Stimulated activated CD4-positive, alpha-beta T cell treated with anti-CD3 and anti-CD28 coated beads, Interleukin-2, amount 100 ng/mL, for 48 hours (primary cell): ENCODE measurements at regions not wholly inside any gene's neighbourhood (a gene's known extent, or its start where the extent isn't known, plus 50 kb on each side); places are given as distances from the start of the nearest gene placed in this dataset.

Experiments
- DNase-seq, 2 donors: peaks; one replicate each; pipeline ENCODE4 v3.0.0-alpha.2; 2020

DNA sequence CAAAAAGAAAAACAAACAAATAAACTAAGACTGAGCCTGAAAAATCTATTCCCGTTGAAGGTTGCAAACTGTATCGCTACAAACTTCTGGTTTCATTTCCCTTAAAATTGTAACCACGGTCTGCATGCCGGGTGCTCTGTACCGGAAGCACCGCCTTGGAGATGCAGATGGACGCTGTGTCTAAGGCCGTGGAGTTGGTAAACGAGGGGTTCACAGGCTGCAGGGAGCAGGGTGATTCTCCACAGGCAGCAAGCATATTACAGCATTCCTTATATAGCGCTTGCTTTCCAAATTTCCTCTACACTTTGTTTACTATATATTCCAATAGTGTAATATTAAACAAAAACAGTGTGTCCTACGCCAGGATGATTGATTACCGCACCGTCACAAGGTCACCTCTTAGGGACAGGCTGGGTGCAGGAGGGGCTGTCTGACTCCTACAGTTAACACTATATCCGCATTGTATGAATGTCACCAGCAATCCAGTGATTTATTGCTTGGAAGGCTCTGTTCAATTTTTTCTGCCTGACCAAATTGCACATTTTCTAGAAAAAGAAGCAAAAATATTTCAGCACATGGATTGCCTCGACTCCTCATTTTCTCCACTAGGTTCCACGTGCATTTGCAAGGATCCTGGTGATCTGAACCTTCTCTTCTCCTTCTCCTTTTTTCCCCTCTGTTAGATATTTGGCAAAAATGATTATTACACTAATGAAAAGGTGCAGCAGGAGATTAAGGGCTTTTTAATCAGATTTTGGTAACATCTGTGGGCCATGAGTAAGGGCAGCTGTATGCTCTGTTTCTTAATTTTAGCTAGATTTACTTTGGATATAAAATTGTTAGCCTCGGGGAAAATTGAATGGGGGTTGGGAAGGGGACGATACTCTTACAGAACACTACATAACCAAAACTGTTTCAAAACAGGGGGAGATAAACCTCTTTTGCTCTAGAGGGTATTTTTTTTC, 325.8 kb upstream of the MGMT start:
- no peak for DNase-seq

DNA sequence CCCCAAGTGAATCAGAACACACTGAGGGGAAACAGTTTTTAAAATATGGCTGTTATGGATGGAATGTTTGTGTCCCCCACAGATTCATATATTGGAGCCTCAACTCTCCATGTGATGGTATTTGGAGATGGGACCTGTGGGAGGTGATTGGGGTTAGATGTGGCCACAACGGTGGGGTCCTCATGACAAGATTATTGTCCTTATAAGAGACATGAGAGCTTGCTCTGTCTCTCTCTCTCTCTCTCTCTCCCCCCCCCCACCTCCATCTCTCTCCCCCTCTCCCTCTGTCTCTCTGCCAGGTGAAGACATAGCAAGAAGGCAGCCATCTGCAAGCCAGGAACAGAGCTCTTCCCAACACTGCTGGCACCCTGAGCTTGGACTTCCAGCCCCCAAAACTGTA, 315.8 kb upstream of the MGMT start:
- DNase-seq = no peak

DNA sequence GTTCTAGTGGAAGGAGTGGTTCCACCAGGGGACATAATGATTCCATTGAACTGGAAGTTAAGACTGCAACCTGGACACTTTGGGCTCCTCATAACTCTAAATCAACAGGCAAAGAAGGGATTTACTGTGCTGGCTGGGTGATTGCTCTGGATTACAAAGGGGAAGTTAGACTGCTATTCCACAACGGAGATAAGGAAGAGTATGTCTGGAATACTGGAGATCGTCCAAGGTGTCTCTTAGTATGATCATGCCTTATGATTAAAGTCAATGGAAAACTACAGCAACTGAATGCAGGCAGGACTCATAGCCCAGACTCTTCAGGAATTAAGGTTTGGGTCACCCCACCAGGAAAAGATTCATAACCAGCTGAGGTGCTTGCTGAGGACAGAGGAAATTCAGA, 310.6 kb upstream of the MGMT start:
- no peak for DNase-seq

DNA sequence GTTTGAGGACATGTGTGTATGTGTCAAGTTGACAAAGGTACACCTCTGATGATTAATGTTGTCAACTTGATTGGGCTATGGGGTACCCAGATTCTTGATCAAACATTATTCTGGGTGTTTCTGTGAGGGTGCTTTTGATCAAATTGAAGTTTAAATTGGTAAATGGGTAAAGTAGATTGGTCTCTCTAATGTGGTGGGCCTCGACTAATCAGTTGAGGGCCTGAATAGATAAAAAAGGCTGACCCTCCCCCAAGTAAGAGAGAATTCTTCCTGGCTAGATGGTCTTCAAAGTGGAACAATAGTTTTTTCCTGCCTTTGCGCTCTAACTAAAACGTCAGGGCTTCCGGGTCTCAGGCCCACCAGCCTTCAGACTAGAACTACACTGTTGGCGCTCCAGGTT, 309.9 kb upstream of the MGMT start:
- DNase-seq = no peak

DNA sequence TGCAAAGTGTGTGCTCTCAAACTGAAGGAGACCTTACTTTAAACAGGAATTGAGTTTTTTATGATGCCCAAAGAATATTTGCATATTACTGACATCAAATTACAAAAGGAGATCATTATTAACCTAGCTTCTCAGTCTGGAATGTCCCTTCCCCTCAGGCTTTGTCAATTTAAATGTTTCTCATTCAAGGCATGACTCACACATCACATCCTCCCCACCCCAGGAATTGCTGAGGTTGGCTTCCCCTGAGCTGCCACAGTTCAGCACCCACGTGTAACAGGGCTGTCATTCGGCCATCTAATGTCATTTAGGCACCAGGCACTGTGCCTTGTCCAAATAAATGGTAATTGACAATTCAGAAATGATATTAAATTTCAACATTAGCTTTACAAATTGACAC, 305.9 kb upstream of the MGMT start:
- DNase-seq = no peak

DNA sequence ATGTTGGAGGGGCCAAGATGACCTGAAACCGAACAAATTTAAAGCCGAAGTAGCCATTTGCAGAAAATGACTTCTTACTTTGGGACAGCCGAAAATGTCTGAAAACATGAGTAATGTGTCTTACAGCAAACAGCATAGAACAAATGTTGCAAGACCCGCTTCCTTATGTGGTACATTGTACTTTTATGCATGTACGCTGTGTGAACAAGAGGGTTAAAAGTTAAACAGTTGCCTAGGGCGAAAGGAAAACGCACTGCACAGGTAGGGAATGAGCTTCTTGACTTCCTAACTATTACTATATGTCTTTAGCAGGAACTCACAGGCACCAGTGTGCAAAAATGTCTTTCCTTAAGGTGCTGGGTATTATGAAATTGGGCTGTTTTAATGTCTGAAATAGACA, 303.5 kb upstream of the MGMT start:
- DNase-seq = no peak

DNA sequence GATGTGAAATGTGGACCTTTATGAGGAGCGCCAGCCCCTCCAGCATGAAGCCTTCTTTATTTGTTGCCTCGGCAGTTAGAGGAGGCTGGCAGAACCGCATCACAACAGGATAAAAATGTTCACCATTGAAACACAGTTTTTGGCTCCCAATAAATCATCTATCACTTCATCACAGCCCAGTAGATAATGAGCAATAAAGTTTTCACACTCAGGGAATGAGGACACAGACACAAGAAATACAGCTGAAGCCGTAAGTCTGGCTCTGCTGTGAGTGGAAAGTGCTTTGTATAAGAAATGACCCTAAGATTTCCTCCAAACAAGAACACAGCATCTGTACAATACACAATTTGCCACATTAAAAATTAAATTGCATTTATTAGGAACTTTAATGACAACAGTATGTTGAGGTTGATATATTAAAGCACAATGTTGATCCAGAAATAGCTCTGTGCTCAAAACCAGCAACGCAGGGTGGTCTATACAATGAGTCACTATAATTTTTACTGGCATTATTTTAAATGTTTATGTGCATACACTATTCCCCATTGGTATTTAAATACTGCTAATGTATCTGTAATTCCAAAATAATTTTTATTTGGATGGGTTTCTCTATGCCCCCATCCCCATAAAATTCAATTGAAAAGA, 301.8 kb upstream of the MGMT start:
- no peak for DNase-seq

DNA sequence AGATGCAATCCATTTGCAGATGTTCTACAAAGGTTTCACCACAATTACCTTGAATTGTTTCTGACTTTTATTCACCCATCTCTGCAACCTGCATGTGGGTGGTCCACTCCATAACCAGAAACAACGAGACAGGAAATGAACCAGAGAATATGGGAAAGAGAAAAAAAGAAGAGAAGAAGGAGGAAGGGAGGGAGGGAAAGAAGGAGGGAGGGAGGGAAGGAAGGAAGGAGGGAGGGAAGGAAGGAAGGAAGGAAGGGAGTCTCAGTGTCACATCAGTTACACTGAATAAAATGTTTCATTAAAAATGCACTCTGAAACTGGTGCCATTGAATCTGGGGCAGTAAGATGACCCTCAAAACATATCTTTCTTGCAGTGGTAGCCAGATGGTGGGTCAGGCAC, 301.3 kb upstream of the MGMT start:
- DNase-seq = no peak

DNA sequence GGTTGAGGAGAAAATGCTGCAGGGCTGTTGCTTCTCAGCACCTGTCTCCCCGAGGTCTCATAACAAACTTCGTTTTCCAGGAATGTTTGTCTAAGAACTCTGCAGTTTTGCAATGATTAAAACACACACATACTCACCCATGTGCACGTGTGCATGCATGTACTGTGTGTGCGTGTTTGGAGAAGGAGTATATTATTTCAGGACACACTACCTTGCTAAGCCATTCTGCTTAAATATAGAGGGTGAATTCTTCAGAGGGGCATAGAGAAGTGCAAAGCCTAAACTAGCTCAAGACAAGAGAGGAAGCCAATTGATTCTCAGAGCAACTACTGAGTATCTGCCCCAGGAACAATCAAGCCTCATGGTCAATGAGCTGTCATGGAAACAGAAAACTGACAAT, 298.4 kb upstream of the MGMT start:
- no peak for DNase-seq

DNA sequence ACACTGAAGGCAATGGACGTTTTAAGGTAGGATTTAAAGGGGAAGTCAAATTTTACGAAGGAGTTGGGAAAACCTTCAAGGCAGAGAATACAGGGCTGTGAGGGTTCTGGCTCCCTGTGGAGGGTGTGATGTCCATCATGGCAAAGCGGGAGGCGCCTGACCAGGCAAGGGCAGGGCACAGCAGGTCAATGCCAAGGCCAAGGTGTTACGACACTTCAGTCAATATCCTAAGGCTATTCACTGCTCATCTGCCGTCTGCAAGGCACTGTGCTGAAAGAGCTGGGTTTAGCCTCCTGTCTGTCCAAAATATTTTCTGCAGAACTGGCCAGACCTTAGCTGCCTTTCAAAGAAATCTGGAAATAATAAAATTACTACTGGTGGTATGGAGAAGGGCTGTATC, 297.9 kb upstream of the MGMT start:
- no peak for DNase-seq

DNA sequence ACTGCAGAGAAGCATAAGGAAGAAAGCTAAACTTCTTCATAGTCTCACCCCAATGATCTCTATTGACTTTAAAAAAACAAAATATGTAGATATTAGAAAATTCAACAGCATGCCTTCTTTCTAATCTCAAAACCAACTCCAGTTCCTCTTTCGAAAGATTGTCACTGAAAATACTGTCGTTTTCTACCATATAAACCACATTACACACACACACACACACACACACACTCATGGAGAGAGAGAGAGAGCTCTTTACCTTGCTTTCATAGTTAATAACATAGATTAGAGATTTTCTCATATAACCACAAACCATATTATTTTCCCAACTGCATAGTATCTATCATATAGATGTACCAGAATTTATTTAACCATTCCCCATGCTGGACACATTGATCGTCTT, 296.2 kb upstream of the MGMT start:
- DNase-seq = no peak

DNA sequence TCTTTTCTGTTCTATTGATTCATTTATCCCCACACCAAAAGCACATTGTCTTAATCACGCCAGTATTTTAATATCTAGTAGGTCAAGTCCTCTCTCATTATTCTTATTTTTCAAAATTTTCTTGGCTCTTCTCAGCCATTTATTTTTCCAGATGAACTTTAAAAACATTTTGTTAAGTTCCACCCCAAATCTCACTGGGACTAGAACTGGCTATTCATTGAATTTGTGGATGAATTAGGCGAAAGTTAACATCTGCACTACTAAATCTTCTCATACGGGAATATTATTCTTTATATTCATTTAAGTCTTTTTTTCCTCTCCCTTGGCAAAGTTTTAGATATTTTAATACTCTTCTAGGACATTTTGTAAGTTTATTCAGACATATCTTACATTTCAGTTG, 295.2 kb upstream of the MGMT start:
- no peak for DNase-seq

DNA sequence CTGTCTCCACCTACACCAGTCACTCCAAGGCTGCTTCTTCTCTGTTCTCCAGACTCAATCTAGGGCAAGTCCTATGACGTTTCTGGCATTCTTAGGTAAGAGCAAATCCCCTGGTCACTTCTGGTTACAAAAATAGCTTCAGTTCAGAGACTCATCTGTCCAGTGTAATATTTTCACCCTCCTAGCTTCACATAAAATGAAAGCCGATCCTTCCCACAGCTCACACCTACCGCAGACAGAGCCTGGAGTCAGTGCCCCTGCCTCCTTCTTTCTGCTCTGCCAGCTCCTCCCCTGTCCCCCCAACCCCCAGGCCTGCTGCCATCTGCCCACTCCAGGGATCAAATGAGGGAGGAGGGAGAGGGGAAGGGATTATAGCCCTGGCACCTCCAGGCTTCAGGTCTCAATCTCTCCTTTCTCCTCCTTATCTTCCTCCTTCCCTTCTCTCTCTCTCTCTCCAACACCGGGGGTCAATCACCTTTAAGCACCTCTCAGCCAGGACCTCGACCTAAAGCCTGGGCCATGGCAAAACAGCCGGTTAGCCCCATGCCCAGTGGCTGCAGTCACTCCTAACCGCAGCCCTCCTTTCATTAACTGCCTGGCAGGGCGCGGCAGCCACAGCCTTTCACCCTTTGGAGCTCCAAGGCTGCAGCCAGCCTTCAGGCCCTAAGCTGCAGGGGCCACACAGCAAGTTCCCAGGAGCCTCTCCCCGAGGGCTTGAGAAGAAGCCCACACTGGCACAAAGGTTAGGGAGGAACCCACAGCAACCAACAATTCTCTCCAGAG, 292.6 kb upstream of the MGMT start:
- no peak for DNase-seq

DNA sequence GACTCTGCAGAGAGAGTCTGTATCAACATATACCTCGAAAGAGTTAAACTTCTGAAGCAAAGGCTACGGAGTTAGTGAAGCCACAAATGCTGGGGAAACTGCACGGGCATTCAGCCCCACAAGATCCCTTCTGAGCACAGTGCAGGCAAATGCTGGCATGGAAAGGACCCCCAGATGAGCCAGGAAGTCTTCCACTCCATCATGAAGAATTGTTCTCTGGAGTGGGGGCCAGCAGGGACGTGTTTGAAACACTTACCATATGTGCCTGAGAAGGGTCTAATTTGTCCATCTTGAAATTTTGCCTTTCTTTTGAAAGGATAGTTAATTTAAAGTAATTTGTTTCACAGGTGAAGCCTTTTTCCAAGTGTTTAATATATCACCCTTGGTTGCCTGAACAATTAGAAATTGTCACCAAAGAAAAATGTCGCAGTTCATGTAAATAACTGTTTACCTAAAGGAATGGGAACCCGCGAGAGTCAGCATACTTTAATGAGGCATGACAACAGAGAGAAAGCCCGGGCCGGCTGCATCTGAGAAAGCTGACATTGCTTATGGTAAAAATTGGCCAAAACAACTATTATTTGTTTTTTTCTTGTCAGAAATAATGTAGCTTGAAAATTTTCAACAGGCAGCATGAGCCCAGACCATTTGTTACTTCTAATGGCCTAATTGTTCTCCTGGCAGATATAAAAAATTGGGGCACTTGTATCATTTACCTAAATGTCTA, 287.6 kb upstream of the MGMT start:
- DNase-seq = no peak

DNA sequence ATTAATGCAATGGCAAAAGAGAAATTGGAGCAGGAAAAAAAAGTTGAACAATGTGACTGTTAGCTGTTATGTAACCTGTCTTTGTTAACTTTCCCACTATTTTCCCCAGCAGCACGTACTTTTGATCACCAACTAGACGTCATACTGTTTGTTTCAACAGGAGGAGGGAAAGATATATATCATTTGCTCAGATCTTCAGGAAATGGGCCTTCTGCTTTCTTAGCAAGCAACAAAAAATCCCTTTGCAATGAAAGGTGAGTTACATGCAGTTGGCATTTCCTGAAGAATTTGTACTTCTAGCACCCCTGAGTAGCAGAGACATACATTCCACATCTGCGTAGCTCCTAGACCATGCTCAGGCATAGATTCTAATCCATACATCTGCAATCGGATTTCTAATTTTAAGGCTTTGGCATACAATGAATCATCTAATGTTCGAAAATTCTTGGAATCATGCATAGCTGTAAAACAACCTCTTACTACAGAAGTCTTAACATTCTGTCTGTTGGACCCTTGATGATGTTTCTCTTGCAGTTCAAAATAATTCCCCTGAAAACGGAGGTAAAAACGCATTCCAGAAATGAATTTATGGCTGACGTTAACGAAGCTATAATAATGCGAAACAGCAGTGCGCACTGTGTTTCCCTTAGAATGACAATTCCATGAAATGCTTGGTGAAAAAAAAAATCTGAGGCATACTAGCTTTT, 286.9 kb upstream of the MGMT start:
- no peak for DNase-seq

DNA sequence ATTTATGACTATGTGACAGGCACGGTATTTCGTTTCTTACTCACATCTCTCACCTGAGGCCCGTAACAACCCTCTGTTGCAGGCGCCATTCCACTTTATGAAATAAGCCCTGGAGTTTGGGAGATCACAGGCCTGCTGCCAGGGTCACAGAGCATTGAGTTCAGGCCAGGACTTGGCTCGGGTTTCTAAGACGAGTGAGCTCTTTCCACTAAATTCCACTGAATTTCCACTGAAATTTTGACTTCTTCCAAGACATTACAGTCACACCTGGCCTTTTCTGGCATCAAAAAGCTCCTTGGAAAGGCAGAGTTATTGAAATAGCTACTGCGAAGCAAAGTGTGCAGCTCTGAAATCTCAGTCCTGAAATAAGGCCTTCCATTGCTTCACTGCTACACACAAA, 282.8 kb upstream of the MGMT start:
- DNase-seq = no peak

DNA sequence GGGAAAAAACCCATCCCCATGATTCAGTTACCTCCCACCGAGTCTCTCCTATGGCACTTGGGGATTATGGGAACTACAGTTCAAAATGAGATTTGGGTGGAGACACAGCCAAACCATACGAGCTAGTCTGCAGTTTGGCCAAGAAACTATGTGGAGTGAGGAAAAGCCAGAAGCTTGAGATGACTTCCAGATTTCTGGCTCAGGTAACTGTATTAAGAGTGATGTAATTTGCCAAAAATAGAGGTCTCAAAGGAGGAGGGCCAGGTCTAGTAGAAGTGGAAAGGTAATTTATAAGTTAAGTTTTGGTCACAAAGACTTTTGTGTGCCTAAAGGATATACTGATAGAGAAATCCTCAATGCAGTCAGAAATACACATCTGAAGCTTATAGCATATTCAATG, 279.7 kb upstream of the MGMT start:
- no peak for DNase-seq

DNA sequence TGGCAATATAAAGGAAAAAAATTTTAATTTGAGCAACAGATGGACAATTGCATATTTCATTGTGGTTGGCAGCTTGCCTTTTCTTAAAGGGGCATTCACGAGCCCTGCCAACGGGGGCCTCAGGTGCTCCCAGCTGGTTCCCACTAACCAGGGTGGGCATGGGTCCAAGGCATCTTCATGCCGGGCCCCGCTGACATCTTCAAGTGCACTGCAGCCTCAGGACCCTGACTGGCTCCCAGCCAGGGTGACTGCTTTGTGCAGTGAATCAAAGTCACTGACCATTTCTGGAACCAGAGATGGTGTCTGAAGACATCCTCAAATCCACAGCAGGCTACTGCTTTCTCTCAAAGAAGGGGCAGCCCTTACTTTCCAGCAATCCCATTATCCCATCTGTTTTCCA, 275.2 kb upstream of the MGMT start:
- DNase-seq = no peak

DNA sequence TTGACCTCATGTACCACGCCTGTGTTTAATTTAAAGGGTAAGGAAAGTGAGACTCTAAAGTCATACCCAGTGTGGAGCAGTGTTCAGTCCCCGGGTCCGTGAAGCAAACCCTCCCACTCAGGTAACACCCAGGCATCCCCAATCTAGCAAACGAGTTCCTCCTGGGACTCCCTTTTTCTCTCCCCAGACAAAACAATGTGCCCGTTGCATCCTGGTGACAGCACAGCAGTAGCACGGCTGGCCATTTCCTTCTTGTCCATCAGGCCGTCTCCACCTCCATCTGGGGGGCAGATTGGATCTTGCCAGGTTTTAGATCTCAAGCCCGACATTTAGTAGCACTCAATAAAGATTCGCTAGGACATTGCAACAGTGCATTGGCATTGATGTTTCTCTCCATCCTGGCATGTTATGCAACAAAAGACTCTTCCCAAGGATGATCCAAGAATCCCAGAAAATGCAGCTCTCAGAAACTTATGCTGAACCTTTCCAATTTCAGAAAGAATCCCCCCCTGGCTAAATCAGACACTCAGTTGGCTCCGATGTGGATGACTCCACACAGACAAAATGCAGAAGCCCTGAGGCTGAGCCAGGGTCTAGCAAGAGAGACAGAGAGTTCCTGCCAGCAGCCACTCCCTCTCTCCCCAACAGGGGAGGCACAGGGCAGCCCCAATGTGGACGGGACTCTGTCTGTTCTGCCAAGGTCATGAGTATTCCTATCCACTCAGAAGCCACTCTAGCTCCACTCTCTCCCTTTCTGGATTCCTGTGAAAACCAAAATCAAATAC, 274.5 kb upstream of the MGMT start:
- no peak for DNase-seq

DNA sequence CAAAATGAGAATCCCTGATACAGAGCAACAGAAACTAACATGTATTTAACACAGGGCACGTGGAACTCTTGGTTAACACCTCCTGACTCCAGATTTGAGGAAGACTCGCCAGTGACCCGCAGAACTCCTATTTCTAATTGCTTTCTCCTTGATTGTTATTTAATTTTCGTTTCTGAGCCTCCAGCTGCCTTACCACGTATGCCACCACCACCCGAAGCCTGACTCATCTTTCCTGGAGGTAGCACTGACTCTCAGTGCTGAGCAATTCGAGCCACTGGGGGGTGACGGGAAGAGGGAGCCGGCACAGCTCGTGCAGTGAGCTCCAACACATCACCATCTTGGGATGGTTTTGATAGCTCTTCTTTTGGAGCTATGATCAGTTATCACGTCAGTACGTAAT, 273.9 kb upstream of the MGMT start:
- no peak for DNase-seq

DNA sequence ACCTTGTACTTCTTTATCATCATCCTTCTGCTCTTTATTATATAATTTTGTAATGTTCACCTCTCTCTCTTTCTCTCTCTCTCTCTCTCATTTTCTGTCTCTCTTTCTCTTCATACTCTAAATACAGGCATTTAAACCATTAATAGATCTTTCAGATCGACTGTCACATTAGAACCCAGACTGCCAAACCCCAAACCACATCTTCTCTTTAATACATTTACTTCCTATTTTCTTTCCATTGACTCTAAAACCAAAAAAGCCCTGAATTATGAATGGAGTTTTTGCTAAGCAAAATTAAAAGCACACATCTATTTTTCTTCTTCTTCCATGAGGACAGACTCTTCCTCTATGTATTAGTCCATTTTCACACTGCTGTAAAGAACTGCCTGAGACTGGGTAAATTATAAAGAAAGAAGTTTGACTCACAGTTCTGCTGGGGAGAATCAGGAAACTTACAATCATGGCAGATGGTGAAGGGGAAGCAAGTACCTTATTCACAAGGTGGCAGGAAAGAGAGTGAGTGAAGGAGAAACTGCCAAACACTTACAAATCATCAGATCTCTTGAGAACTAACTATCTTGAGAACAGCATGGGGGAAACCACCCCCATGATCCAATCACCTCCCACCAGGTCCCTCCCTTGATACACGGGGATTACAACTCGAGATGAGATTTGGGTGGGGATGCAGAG, 272.7 kb upstream of the MGMT start:
- DNase-seq = no peak
